Umbilical cord (tissue), 1 donor: ENCODE measurements at regions not wholly inside any gene's neighbourhood (a gene's known extent, or its start where the extent isn't known, plus 50 kb on each side); places are given as distances from the start of the nearest gene placed in this dataset.

Experiments used
- DNase-seq: peaks from one replicate; pipeline ENCODE4 v3.0.0-alpha.2; 2015; ENCODE audit warnings: low spot score

DNA sequence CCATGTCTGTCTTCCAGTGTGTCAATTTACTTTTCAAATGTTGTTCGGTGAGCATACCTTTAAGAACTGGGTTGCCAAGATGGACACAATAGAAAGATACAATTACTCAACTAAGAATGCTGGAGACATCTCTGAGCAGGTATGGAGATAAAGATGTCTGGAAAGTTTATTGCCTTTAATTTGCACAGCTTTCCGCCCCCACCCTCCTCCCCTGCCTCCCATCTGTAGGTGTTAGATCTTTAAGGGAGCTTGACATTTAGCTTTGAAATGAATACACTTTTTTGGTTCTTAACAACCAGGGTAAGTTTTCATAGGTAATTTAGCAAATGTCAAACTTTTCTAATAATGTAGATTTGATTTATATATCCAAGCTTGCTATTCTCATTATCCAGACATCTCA is 104.4 kb downstream of the BTBD3 start:
- no peak for DNase-seq

DNA sequence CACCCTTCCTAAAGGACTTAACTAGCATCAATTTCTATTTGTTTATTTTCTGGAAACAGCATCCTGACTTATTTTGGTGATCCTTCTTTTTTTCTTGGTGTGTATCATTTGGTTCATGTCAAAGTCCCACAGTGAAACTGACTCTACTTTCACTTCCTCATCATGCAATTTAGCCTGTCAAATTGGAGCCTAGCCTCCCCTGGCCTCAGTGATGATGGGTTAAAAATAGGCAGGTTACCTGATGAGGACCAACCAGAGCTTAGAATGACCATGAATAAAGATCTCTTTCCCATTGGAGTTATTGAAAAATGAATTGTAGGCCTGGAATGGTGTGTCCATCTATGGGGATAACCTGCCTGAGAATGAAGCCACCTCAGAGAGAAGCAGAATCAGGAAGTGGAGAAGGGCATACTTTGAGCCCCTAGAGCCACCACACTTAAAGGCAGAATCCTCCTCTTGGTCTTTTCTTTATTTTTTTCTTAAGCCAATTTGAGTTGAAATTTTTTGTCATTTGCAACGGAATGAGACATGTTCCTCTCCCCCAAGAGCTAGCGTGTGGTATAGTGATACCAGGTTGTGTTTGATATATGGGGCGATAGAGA is 105.6 kb downstream of the BTBD3 start:
- no peak for DNase-seq

DNA sequence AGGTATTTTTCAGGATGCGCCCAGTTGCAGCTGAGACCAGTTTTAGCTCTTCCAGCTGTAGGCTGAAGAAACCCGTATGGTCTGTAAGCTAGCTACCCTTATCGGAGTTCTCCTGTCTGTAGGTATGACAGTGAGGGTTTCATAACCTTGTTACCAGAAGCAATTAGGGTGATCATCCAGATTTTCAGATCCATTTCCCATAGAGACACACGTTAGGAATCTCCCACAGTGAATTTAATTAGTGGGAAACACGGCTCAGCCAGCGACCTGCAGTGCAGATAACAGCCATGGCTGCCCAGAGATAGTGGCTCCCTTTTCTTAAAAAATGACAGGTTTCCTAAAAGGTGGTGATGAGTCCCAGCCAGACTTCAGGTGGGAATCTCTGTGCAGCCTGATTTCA is 111.1 kb downstream of the BTBD3 start:
- no peak for DNase-seq

DNA sequence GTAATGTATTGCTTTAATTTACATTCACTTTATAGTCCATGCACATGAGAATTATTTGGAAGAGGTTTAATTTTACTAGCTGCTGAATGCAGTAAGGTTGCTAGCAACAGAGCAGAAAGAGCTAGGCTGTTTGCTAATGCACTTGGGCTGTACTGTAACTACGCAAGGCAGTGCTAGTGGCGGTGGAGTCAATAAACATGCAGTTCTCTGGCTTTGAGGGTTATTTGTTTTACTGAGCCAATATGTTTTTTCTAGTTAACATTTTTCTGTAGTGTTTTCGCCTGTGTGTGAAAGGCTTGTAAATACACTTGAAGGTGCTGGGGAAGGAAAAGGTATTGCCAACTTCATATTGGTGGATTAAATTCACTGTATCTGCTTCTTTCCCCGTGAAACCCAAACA is 112.8 kb downstream of the BTBD3 start:
- no peak for DNase-seq

DNA sequence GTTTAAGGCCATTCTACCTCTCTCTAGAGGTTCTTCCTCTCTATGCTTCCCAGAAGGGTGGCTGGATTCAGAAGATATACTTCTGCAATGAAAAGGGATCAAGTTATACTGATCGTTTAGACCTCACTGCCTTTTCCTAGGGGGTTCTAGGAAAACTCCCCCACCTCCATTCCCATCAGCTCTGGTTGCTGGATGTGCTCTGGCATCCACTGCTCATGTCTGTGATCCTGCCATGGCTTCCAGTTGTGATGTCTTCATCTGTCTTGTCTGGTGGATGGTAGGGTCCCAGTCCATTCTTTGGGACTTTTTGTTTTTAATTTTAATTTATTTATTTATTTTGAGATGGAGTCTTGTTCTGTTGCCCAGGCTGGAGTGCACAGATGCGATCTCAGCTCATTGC is 118.4 kb downstream of the BTBD3 start:
- DNase-seq, result no peak

DNA sequence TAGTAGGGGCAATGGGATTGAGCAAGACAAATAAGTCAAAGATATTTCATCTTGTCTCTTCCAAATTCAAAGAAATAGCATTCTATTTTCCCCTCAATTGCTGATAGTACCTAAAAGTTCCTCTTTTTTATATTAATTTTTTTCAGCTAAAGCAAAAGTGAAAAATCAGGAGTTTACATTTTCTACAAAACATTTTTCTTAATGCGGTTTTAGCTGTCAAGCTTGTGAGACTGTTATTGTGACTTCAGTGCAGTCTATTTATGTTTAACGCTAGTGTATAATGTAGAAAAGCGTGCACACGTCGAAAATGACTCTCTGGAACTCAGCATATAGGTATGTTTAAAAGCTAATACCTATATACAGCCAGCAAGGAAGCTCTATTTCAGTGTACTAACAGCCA is 119.8 kb downstream of the BTBD3 start:
- DNase-seq, result no peak

DNA sequence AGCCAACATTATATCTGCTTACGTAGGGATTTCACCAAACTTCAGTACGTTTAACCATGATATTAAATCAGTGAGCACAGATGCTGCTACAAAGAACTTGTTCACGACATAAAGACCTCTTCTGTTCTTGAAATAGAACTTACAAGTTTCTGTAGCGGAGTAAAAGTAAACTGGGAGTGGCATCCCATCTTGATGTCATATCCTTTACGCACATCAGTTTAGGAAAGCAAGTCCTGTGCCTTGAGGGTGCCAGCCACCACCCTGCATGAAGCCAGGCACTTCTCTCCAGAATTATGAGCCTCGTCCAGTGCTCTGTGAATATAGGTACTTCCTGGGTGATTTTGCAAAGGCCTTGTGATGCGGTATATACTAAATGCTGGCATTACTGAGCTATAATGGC is 122.6 kb downstream of the BTBD3 start:
- DNase-seq, result no peak

DNA sequence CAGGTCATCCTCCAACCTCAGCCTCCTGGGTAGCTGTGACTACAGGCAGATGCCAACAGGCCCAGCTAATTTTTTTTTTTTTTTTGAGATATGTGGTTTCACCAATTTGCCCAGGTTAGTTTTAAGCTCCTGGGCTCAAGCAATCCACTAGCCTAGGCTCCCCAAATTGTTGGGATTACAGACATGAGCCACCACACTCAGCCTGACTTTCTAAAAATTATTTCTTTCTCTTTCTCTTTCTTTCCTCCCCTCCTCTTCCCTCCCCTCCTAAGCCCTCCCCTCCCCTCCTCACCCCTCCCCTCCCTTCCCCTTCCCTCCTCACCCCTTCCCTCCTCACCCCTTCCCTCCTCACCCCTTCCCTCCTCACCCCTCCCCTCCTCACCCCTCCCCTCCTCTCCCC is 127.3 kb downstream of the BTBD3 start:
- no peak for DNase-seq

DNA sequence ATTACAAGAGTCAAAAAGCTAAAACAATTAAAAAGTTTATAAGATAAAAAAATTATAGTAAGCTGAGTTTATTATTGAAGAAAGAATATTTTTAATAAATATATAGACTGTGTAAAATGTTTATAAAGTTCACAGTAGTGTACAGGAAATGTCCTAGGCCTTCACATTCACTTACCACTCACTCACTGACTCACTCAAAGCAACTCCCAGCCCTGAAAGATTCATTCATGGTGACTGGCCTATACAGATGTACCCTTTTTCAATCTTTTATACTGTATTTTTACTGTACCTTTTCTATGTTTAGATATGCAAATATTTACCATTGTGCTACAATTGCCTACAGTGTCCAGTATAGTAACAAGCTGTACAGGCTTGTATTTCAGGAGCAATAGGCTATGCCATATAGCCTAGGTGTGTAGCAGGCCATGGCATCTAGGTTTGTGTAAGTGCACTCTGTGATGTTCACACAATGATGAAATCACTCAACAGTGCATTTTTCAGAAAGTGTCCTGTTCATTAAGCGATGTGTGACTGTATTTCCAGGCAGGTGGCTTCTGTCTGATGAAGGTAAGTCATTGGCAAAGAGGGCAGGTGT is 130.2 kb downstream of the BTBD3 start:
- DNase-seq, result no peak

DNA sequence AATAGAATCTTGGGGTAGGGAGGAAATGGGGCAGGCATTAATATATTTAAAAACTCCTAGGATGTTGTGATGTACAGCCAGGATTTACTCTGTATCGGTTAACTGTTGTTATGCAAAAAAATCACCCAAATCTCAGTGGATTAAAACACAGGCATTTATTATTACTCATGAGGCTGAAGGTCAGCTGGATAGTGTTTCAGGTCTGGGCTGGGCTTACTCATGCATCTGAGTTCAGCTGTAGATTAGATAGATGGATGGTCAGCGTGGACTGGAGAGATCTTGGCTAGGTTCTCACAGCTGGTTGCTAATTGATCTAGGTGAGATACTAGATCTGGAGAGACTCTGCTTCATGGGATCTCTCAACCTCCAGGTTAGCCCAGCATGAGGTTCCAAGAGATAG is 131.4 kb downstream of the BTBD3 start:
- no peak for DNase-seq

DNA sequence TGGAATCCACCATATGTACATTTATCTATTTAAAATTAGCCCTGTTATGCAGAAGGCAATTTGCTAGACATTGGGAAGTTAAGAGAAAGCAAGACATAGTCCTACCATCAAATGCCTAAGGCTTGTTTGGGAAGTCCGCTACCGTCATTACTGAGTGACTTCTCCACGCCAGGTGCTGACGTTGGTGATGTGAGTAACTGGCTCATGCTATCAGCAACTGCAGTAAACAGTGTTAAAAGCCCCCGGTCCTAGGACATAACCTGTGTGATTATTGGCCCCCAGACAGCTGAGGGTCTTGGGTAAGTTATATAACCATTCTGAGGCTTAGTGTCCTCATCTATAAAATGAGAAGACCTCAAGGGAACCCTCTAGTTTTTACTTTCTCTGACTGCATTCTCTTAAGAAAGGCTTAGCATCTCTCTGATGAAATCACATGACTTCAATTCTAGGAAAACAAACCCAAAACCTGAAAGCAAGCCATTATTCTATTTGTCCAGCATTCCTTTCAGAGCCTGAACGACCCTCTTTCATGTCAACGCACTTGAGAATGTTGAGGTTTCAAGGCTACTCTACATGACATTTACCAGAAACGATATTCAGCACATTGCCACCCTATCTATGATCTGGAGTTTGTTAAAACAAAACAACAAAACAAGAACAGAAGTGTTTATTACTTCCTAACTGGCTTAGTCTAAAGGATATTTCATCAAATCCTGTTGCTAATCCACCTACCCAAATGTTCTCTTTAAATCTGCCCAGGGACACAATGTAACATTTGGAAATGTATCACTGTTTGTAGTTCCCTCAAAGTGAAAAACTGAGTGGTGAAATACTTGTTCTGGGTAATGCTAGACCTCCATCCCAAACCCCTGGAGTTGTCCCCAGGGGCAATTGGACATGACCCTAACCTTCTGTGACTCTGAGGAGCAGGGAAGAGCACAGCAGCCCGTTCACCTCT is 133.8 kb downstream of the BTBD3 start:
- no peak for DNase-seq

DNA sequence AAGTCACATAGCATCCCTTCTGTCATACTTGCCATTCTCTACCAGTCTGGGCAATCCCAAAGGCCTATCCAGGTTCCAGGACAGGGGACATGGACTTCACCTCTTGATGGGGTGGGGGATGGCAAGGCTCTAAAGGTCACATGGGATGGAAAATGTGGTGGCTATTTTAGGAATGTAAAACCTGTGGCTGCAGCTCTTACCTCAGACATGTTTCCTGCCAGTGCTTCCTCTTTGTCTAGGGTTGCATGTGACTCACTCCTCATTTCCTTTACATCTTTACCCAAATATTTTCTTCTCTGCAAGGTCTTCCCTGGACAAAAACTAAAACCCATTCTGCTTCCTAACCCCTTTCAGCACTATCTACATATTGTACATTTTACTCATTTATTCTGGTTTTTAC is 135.7 kb downstream of the BTBD3 start:
- DNase-seq, result no peak

DNA sequence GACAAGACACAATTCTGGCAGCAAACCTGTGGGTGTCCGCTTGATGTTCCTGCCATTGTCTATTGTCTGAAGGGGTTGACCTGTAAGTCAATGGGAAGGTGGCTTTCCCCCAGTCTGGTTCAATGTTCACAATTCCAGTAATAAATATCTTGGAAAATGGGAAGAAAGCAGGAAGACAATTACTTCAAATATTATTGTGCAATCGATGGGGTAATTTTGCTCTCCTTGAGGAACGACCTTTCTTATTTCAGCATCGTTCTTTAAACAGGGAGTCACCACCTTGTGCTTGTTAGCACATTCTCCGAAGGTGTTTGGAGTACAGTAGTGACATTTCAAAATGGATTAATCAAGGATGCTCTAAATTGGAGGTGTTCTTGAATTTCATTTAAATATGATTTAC is 136.9 kb downstream of the BTBD3 start:
- no peak for DNase-seq

DNA sequence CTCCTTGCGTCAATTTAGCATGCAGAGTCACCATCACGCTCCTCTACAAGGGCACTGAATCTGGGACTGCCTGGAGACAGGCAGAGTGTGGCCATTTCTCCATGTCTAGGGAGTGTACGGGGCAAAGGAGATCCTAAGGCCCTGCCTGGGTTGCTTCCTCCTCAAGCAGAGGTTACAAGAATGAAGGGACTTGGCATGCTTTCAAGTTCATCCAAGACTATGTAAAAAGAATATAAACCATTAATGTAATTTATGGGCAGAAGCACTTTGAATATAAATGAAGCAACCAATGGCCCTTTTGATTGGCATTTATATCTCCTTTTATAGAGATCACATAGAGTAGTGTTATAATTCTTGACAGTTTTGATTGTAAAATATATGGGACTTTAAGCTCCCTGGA is 137.5 kb downstream of the BTBD3 start:
- no peak for DNase-seq

DNA sequence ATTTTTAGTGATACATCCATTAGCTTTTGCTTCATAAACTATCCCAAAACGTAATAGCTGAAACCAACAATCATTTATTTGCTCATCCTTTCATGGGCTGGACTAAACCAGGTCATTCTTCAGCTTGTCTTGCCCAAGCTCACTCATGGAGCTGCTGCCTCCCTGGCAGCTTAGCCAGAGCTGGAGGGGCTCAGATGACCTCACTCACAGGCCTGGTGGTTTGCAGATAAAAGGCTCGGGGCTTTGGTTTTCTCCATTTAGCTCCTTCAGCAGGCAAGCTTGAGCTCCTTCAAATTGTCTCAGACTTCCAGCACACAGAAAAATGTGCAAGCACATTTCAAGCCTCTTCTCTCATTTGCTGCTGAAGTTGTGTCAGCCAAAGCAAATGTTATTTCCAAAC is 139.1 kb downstream of the BTBD3 start:
- peak; percentile 83 for DNase-seq

DNA sequence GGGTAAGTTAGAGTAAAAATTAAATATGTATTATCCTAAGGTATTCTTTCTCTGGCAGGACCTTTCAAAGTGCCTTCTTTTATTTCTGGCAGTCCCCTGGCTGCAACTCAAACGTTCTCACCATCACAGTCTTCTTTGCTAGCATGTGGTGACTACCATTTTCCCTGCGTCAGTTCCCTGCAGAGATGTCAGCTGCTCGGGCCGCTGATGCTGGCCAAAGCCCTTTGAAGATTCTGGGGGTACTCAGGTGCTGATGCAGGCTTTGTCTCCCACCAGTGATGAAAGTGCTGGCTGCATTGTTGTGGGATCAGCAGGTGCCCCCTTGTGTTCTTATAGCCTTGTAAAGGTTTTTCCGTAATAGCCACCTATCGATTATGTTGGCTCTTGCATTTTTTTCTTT is 140.1 kb downstream of the BTBD3 start:
- no peak for DNase-seq

DNA sequence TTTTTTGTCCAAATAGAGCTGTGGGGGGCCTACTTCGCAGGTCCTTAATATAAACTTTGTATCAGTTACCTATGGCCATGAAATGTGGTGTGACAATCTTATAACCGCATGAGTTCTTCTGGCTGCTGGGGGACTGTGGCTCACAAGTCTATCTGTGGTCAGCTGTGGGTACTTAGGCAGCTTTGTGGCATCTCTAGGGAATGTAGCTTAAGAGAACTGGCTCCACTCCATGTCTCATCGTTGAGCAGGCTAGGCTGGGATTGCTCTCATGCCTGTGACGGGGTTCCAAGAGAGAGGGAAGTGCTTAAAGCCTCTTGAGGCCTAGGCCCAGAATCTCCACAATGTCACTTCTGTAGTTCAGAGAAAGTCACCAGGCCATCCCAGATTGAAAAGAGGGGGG is 140.5 kb downstream of the BTBD3 start:
- DNase-seq, result peak; percentile 56

DNA sequence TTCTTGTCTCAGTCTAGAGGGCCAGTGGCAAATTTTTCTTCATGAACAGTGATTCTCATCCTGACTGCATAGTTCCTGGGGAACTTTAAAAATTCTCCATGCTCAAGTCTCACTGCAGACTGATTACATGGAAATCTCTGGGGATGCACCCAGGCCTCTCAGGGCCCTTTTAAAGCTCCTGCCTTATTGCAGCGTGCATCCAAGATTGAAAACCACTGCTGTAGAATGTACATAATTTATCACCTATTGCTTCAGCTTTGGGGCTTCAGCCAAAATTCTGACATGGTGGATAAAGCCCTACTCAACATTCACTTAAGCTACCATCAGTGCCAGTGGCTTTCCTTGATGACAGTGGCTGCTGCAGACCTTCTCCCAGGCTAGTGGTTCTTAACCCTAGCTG is 143.8 kb downstream of the BTBD3 start:
- peak; percentile 66 for DNase-seq

DNA sequence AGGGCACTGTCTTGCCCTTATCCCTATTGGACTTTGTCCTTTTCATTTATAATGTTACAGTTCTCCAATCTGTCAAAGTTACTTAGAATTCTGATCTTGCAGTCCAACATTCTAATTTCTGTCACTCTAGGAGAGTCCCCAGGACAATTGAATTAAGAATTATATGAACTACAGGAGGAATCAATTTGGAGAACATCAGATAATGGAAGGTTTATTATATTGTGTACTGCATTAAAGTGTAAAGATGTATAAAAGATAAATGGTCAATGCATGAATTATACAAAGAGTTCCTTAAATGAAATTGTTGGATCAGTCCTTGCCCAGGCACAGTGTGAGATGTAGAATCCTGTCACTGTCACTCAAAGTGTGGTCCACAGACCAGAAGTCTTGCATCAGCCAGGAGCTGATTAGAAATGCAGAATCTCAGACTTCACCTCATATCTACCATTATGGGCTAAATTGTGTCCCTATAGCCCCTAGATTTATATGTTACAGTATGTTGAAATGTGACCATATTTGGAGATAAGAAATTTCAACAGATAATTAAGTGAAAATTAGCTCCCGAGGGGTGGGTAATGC is 145.5 kb downstream of the BTBD3 start:
- no peak for DNase-seq

DNA sequence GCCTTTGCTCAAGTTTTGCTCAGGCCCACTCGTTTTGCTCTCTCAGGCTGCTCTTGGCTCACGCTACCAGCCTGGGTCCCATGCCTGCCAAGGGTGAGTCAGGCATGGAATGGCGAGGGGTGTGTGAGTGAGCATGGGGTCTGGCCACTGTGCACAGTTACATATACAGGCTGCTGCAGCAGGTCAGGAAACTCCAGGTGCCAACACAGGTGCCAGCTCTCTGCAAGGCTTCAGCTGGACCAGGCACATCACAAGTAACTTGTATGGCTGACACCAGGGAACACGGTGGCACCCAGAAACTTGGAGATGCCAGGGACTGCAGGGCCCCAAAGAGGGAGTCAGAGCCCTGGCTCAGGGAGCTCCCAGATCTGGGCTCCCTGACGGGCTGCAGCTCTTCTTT is 146.8 kb downstream of the BTBD3 start:
- DNase-seq, result no peak

DNA sequence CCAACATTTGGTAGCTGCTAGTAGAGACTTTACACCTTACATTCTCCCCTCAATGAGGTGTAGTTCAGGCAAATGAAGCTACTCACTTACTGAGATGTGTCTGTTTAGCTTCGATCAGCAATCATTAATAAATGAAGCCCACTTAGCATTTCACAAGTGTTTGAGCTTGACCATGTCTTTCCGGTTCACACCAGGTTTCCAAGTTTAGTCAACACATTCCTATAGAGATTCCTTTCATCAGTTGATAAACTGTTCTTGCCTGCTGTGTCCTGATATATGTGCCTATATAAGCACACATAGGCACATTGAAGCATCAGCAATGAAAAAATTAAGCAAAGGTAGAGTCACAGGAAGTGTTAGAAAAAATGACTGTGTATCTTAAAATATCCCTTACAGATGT is 150.0 kb downstream of the BTBD3 start:
- DNase-seq, result no peak

DNA sequence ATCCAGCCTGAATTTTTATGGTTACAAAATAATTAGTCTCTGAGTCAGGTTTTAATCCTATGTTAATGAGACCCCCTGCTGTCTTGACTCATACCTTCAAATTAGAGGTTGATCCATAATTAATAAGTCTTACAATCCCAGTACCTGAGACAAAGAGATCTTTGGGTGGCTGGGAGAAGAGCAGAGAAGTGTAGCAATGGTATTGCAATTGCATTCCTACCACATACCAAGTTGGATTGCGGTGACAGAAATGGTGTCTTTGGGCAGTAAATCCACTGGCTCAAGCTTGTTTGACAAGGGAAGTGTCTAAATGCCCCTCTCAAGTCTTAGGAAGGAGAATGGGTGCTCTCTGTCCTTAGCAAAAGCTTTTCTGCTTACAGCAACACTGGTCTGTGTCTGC is 150.4 kb downstream of the BTBD3 start:
- peak; percentile 13 for DNase-seq

DNA sequence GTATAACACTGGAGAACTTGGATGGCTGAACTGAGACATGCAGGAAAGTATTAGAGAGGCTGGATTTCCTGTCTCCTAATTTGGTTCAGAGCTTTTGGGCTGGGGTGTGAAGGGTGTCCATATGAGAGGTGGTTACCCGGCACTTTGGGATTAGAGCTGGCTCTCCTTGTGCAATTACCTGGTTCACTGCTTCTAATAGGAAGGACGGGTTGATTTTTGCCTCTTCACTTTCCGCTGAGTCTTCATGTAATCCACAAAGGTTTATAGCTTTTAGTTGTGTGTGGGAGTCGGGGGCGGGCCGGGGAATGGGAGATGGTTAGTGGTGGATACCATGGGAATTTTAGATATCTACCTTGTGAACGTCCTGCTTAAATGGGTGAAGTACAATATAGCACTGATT is 151.5 kb downstream of the BTBD3 start:
- no peak for DNase-seq
